K562 (cell line): ENCODE measurements at regions not wholly inside any gene's neighbourhood (a gene's known extent, or its start where the extent isn't known, plus 50 kb on each side); places are given as distances from the start of the nearest gene placed in this dataset.

Source experiments
- CTCF ChIP-seq, 3 experiments: IDR thresholded peaks in 2 of 3; conservative IDR thresholded peaks in 1 of 3; 2 replicates each; pipeline ENCODE4 v1.5.1; 2011 to 2012; ENCODE audit warnings: low read length in 3 of 3, mild to moderate bottlenecking in 3 of 3, control low read depth in 2 of 3, improper control_type of control experiment in 1 of 3, inconsistent platforms in 1 of 3, low read depth in 1 of 3, mixed read lengths in 1 of 3, moderate library complexity in 1 of 3; ENCODE audit not compliant: insufficient read depth in 2 of 3
- E2F4 ChIP-seq: sonication (generic); formaldehyde crosslinking; IDR thresholded peaks from 2 replicates; pipeline ENCODE4 v1.8.0; 2022; ENCODE audit warnings: mild to moderate bottlenecking, low read depth, missing genetic modification reagents
- ETV6 ChIP-seq, 3 experiments: fragments of 150-350 bp in 1 of 3; sonication (generic) in 1 of 3; formaldehyde crosslinking in 1 of 3; IDR thresholded peaks; 2 replicates each; pipeline versions ENCODE4 v1.6.1 to v1.8.0; 2014 to 2022; ENCODE audit warnings: borderline replicate concordance in 2 of 3, low read depth in 2 of 3, antibody characterized with exemption in 1 of 3, low read length in 1 of 3, mild to moderate bottlenecking in 1 of 3, missing genetic modification reagents in 1 of 3
- FOXM1 ChIP-seq, 2 experiments: fragments of 450-650 bp in 1 of 2; sonication (generic) in 1 of 2; formaldehyde crosslinking in 1 of 2; IDR thresholded peaks; 2 replicates each; pipeline versions ENCODE4 v1.6.1 to v1.9.0; 2017 to 2022; ENCODE audit warnings: low read depth in 2 of 2, mild to moderate bottlenecking in 2 of 2, missing genetic modification reagents in 1 of 2, moderate library complexity in 1 of 2
- HDAC1 ChIP-seq, 2 experiments: fragments of 450-650 bp; IDR thresholded peaks; 2 replicates each; pipeline ENCODE4 v1.6.1; 2016 to 2017; ENCODE audit warnings: inconsistent platforms in 1 of 2, mild to moderate bottlenecking in 1 of 2, moderate library complexity in 1 of 2
- ILK ChIP-seq: fragments of 450-650 bp; IDR thresholded peaks from 2 replicates; pipeline ENCODE4 v1.6.1; 2016; ENCODE audit warnings: missing genetic modification characterization, low read depth, mild to moderate bottlenecking, missing compliant biosample characterization, moderate library complexity, borderline replicate concordance
- LARP7 ChIP-seq: fragments of 450-650 bp; IDR thresholded peaks from 2 replicates; pipeline ENCODE4 v1.6.1; 2016
- PRMT5 ChIP-seq: sonication (generic); formaldehyde crosslinking; IDR thresholded peaks from 2 replicates; pipeline ENCODE4 v1.5.0; 2020; ENCODE audit warnings: missing genetic modification reagents
- PYGO2 ChIP-seq: fragments of 450-650 bp; IDR thresholded peaks from 2 replicates; pipeline ENCODE4 v1.6.1; 2016; ENCODE audit warnings: mild to moderate bottlenecking, missing genetic modification characterization, moderate library complexity, missing compliant biosample characterization
- TCF7 ChIP-seq: sonication (generic); IDR thresholded peaks from 2 replicates; pipeline ENCODE4 v1.6.1; 2016; ENCODE audit warnings: antibody characterized with exemption, borderline replicate concordance
- TGIF2 ChIP-seq: sonication (generic); formaldehyde crosslinking; IDR thresholded peaks from 2 replicates; pipeline ENCODE4 v1.8.1; 2022; ENCODE audit warnings: mild to moderate bottlenecking, missing genetic modification reagents, moderate library complexity
- YY1 ChIP-seq, 3 experiments: IDR thresholded peaks; 2 replicates each; pipeline ENCODE4 v1.6.1; 2011; ENCODE audit warnings: low read length in 2 of 3, mild to moderate bottlenecking in 2 of 3, moderate library complexity in 2 of 3, borderline replicate concordance in 1 of 3, control low read depth in 1 of 3, low read depth in 1 of 3; ENCODE audit not compliant: insufficient read depth in 3 of 3, insufficient replicate concordance in 2 of 3, control insufficient read depth in 1 of 3, insufficient read length in 1 of 3; ENCODE audit errors: extremely low read depth in 1 of 3
- ZBTB49 ChIP-seq: sonication (generic); formaldehyde crosslinking; IDR thresholded peaks from 2 replicates; pipeline ENCODE4 v1.8.0; 2022; ENCODE audit warnings: missing genetic modification reagents, mild to moderate bottlenecking, borderline replicate concordance

GRCh38 chr7:19302731-19303130 lies 157.5 kb upstream of the FERD3L start:
- TF ChIP-seq TCF7 (no peak), CTCF (IDR thresholded peaks at IDR 0.05 in 2 of 3, conservative IDR thresholded peaks at IDR 0.05 in 1 of 3; ENCODE audit: insufficient read depth in 2 of 3, low read depth in 1 of 3, low read length in 3 of 3) (no peak), FOXM1 (IDR thresholded peaks at IDR 0.05; ENCODE audit: low read depth) (no peak), FOXM1 (CRISPR knock-in tag; IDR thresholded peaks at IDR 0.05; ENCODE audit: low read depth) (no peak), ETV6 (IDR thresholded peaks at IDR 0.05; ENCODE audit: borderline replicate concordance in 1 of 2, low read depth in 2 of 2, low read length in 1 of 2) (no peak), ETV6 (CRISPR knock-in tag; IDR thresholded peaks at IDR 0.05; ENCODE audit: borderline replicate concordance) (no peak), HDAC1 (IDR thresholded peaks at IDR 0.05) (no peak), TGIF2 (no peak), ILK (tag) (no peak), E2F4 (CRISPR knock-in tag) (no peak), LARP7 (no peak), PRMT5 (CRISPR knock-in tag) (no peak), ZBTB49 (CRISPR knock-in tag) (no peak), YY1 (IDR thresholded peaks at IDR 0.05; ENCODE audit: borderline replicate concordance in 1 of 3, control insufficient read depth in 1 of 3, extremely low read depth in 1 of 3, insufficient read depth in 3 of 3, insufficient read length in 1 of 3, insufficient replicate concordance in 2 of 3, low read depth in 1 of 3, low read length in 2 of 3) (no peak), PYGO2 (tag) (no peak)
